ENCODE measurements at regions not wholly inside any gene's neighbourhood (a gene's known extent, or its start where the extent isn't known, plus 50 kb on each side); places are given as distances from the start of the nearest gene placed in this dataset.
"Not testable (repeated sequence)": the region's sequence is repeated elsewhere in the genome, so short reads cannot be mapped to it uniquely, and the experiment has no call there.

GRCh38 chr6:80535914-80536565 is 429.6 kb downstream of the BCKDHB start:
- DNase-seq = no peak

GRCh38 chr6:80531681-80532619 is 425.5 kb downstream of the BCKDHB start:
- no peak for DNase-seq

GRCh38 chr6:80530103-80530502 is 423.6 kb downstream of the BCKDHB start:
- DNase-seq = no peak

- no peak for DNase-seq
Observed at GRCh38 chr6:80528115-80528514, 421.6 kb downstream of the BCKDHB start.

- DNase-seq = peak; percentile 74
Observed at GRCh38 chr6:80527552-80528052, 421.1 kb downstream of the BCKDHB start.

- no peak for DNase-seq
Observed at GRCh38 chr6:80523531-80523997, 417.1 kb downstream of the BCKDHB start.

- no peak for DNase-seq
Observed at GRCh38 chr6:80523010-80523409, 416.5 kb downstream of the BCKDHB start.

GRCh38 chr6:80522576-80522975 is 416.1 kb downstream of the BCKDHB start:
- DNase-seq = no peak

- no peak for DNase-seq
Observed at GRCh38 chr6:80519811-80520594, 413.5 kb downstream of the BCKDHB start.

GRCh38 chr6:80517525-80517924 is 411.1 kb downstream of the BCKDHB start:
- no peak for DNase-seq

GRCh38 chr6:80510521-80510920 is 404.1 kb downstream of the BCKDHB start:
- not testable (repeated sequence) for DNase-seq

GRCh38 chr6:80508885-80509630 is 402.6 kb downstream of the BCKDHB start:
- no peak for DNase-seq

GRCh38 chr6:80504882-80505281 is 398.4 kb downstream of the BCKDHB start:
- DNase-seq = no peak

- no peak for DNase-seq
Observed at GRCh38 chr6:80503660-80504059, 397.2 kb downstream of the BCKDHB start.

- no peak for DNase-seq
Observed at GRCh38 chr6:80502871-80503270, 396.4 kb downstream of the BCKDHB start.

- DNase-seq = no peak
Observed at GRCh38 chr6:80501636-80502035, 395.2 kb downstream of the BCKDHB start.

- DNase-seq = not testable (repeated sequence)
Observed at GRCh38 chr6:80497696-80498486, 391.4 kb downstream of the BCKDHB start.

GRCh38 chr6:80489911-80490635 is 383.6 kb downstream of the BCKDHB start:
- DNase-seq = no peak

- no peak for DNase-seq
Observed at GRCh38 chr6:80488190-80488589, 381.7 kb downstream of the BCKDHB start.

- not testable (repeated sequence) for DNase-seq
Observed at GRCh38 chr6:80485494-80485893, 379.0 kb downstream of the BCKDHB start.

- no peak for DNase-seq
Observed at GRCh38 chr6:80482056-80482455, 375.6 kb downstream of the BCKDHB start.

Data from NCI-H1436 treated with DMSO at 0.1 percent for 48 hours (cell line).